WERI-Rb-1 (cell line): ENCODE measurements at regions not wholly inside any gene's neighbourhood (a gene's known extent, or its start where the extent isn't known, plus 50 kb on each side); places are given as distances from the start of the nearest gene placed in this dataset.

Experiments used
- DNase-seq: peaks from one replicate; pipeline ENCODE4 v3.0.0-alpha.2; 2020
- H3K27ac ChIP-seq: fragments of 250-450 bp; sonication (Bioruptor Pico); 2 replicates; pipeline ENCODE4 v1.5.1; 2020; ENCODE audit warnings: mild to moderate bottlenecking, moderate library complexity
- H3K27me3 ChIP-seq: fragments of 250-450 bp; sonication (Bioruptor Pico); 2 replicates; pipeline ENCODE4 v1.5.1; 2021; ENCODE audit warnings: mild to moderate bottlenecking, low read depth, moderate library complexity; ENCODE audit not compliant: insufficient read depth, severe bottlenecking
- H3K36me3 ChIP-seq: fragments of 250-450 bp; sonication (Bioruptor Pico); 2 replicates; pipeline ENCODE4 v1.5.1; 2020; ENCODE audit warnings: mild to moderate bottlenecking, moderate library complexity
- H3K4me3 ChIP-seq: 2 replicates; pipeline ENCODE4 v1.5.1; 2011; ENCODE audit warnings: low read depth, mild to moderate bottlenecking, control low read depth, low read length
- H3K9me3 ChIP-seq: fragments of 250-450 bp; sonication (Bioruptor Pico); 2 replicates; pipeline ENCODE4 v1.5.1; 2021; ENCODE audit warnings: mild to moderate bottlenecking, moderate library complexity; ENCODE audit not compliant: severe bottlenecking
- TF ChIP-seq, protein P1 (sequence below): IDR thresholded peaks from 2 replicates; pipeline ENCODE4 v1.5.1; 2011; ENCODE audit warnings: low read depth, mild to moderate bottlenecking, control low read depth, inconsistent platforms, low read length

DNA sequence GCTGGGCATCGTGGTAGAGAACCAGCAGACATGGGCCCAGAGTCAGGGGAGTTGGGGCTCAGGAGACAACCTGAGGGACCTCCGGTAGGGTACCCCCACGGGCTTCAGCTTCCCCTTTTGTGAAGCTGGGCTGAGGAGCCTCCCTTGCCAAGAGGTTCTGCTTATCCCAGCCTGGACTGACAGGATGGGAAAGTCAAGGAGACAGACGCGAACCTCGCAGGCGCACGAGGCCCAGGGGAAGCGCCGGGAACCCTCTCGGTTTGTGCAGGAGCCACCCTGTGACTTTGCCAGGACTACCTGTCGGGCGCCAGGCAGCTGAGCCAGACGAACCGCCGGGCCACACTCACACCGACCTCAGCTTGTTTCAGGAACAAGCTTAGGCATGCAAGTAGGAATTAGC is 566.1 kb downstream of the BRD1 start:
- Histone ChIP-seq H3K4me3 (no peak overlapping the region), H3K27me3 (no peaks in the 10 kb centered on the region), H3K36me3 (no peaks in the 10 kb centered on the region), H3K9me3 (no peaks in the 10 kb centered on the region), H3K27ac (no peak overlapping the region)
- no peak for DNase-seq
- TF ChIP-seq, protein P1, sequence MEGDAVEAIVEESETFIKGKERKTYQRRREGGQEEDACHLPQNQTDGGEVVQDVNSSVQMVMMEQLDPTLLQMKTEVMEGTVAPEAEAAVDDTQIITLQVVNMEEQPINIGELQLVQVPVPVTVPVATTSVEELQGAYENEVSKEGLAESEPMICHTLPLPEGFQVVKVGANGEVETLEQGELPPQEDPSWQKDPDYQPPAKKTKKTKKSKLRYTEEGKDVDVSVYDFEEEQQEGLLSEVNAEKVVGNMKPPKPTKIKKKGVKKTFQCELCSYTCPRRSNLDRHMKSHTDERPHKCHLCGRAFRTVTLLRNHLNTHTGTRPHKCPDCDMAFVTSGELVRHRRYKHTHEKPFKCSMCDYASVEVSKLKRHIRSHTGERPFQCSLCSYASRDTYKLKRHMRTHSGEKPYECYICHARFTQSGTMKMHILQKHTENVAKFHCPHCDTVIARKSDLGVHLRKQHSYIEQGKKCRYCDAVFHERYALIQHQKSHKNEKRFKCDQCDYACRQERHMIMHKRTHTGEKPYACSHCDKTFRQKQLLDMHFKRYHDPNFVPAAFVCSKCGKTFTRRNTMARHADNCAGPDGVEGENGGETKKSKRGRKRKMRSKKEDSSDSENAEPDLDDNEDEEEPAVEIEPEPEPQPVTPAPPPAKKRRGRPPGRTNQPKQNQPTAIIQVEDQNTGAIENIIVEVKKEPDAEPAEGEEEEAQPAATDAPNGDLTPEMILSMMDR = no peak

DNA sequence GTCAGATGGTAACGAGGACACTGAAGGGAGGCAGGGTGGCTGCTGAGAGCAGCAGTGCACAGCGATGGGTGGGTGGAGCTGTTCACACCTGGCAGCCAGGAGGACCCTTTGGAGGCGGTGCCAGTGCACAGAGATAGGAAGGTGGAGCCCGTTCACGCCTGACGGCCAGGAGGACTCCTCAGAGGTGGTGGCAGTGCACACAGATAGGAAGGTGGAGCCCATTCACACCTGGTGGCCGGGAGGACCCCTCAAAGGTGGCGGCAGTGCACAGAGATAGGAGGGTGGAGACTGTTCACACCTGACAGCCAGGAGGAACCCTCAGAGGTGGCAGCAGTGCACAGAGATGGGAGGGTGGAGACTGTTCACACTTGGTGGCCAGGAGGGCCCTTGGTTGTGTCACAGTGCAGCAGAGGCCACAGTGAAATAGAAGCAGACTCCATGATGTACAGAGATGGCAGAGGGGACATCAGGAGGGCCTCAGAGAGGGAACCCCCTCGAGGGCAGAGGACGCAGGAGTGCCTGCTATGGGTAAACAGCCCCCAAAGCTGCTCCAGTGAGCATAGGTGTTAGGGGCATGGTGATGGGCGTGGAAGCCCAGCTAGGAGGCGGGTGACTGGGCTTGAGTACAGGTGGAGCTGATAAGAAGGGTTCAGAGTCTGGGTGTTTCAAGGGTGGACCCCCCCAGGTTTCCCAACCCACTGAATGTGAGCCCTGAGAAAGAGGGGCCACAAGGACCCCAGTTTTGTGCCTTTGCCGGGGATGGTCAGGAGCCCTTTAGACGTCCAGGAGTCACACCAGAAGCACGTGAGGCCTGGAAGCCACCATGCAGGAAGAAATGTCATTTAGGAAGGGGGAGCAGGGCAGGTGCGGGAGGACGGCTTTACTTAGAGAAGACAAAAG is 566.7 kb downstream of the BRD1 start:
- no peak overlapping the region for H3K27ac ChIP-seq
- no peak for DNase-seq
- H3K36me3 ChIP-seq = no peaks in the 10 kb centered on the region
- H3K27me3 ChIP-seq = no peaks in the 10 kb centered on the region
- no peaks in the 10 kb centered on the region for H3K9me3 ChIP-seq
- TF ChIP-seq, protein P1 = no peak
- H3K4me3 ChIP-seq = no peak overlapping the region

DNA sequence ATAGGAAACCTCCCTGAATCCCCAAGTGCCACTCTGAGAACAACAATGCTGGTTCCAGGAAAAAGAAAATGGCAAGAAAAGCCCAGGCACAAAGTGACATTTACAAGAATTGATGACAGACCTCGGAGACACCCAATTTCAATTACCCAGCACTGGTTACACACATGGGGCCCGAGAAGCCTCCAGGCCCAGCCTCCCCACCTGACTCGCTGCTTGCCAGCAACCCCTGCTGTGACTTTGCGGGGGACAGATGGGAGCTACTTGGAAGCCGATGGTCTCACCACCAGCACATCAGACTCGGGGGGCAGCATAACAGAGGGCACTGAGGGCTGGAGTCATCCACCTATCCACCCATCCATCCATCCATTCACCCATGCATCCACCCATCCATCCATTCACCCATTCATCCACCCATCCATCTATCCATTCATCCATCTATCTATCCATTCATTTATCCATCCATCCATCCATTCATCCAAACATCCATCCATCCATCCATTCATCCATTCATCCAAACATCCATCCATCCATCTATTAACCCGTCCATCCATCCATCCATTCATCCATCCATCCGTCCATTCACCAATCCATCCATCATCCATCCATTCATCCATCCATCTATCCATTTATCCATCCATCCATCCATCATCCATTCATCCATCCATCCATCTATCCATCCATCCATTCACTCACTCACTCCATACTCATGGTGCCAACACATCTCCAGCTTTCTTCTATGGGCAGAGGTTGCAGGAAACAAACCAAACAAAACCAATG is 567.6 kb downstream of the BRD1 start:
- Histone ChIP-seq H3K27ac (no peak overlapping the region), H3K9me3 (no peaks in the 10 kb centered on the region), H3K4me3 (no peak overlapping the region), H3K27me3 (no peaks in the 10 kb centered on the region), H3K36me3 (no peaks in the 10 kb centered on the region)
- TF ChIP-seq, protein P1 = no peak
- DNase-seq = no peak

DNA sequence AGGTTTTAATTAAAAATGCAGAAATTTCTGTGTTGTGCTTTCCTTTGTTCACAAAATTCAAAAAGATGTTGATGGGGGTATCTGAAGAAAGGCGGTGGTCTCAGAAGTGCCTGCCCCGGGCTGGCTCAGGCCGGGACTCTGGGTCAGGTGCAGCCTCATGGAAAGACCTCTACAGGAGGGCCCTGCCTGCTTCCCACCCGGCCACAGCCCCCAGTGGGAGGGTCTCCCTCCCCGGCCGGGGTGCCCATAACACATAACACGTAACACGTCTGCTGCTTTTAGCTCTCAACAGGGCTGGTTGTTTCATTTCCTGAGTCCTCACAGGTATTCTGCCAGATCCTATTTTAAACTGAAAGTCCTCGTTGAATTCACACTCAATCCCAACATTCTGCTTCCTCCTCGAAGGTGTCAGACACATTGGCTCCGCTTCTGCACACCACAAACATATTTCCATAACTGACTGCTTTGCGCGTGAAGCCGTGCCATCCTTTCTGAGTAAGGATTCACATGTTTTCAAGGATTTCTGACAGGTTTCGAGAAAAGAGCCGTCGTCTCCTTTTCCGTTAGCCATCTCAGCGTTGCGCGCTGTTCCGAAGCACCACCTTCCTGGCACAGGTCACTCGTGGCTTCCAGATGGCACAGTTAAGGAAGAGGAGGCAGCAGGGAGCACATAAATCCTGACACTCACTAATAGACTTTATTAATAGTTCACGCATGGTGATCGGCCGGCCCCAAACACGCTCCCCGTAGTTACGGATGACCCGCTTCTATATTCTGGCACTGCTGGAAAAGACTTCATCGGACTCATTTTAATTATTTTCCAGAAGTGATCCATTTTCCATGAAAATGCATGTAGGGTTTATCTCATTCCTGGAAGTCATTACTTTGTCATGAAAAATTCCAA is 569.3 kb downstream of the BRD1 start:
- Histone ChIP-seq H3K4me3 (no peak overlapping the region), H3K27ac (no peak overlapping the region), H3K9me3 (no peaks in the 10 kb centered on the region), H3K36me3 (no peaks in the 10 kb centered on the region), H3K27me3 (no peaks in the 10 kb centered on the region)
- DNase-seq = no peak
- TF ChIP-seq, protein P1 = no peak

DNA sequence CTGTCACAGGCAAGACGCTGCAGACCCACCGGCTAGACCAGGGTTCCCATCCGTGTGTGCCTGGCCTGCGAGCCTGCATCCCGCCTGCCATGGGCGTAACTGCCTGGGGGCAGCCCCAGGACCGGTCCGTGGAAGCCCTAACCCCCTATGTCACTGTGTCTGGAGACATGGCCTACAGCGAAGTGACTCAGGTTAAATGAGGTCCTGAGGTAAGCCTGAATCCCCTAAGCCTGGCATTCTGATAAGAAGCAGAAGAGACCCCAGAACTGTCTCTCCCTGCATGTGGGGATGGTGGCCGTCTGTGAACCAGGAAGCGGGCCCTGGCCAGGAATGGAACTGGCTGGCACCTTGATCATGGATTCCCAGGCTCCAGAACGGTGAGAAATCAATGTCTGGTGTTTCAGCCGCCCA is 570.1 kb downstream of the BRD1 start:
- no peak overlapping the region for H3K4me3 ChIP-seq
- no peak for DNase-seq
- no peak overlapping the region for H3K27ac ChIP-seq
- H3K36me3 ChIP-seq = no peaks in the 10 kb centered on the region
- no peaks in the 10 kb centered on the region for H3K9me3 ChIP-seq
- no peaks in the 10 kb centered on the region for H3K27me3 ChIP-seq
- TF ChIP-seq, protein P1 = no peak
